NOMO-1 treated with dmso at 0.1 percent for 144 hours (cell line): ENCODE measurements at regions not wholly inside any gene's neighbourhood (a gene's known extent, or its start where the extent isn't known, plus 50 kb on each side); places are given as distances from the start of the nearest gene placed in this dataset.

ENCODE experiments used
- DNase-seq: peaks from one replicate; lab custom pipeline; 2025; ENCODE audit not compliant: unreplicated experiment; lab: John Stamatoyannopoulos, UW

DNA sequence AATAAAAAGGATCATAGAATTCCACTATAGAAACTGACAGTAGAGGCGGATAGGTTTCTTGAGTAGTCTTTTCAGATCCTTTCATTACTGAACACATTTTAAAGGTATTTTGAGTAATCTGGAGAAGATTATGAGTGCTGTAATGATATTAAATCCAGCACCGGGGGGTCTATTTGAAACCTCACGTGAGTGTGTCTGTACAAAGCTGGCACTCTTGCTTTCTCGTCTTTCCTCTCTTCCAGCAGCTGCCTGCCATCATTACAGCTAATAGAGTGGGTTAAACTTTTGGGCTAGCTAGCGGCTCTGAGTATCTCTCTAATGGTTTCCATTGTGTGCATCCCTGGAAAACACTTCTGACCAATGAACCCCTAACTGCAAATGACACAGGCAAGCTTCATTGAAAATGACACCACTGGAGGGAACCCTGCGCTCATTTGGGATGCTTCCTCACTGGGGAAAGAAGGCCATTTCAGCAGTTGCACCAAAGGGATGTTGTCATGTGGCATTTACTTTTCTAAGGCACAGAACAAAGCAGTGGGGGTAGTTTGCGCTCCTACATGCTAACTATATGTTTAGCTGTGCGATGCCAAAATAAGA lies 101.0 kb downstream of the HRH4 start:
- no peak for DNase-seq

DNA sequence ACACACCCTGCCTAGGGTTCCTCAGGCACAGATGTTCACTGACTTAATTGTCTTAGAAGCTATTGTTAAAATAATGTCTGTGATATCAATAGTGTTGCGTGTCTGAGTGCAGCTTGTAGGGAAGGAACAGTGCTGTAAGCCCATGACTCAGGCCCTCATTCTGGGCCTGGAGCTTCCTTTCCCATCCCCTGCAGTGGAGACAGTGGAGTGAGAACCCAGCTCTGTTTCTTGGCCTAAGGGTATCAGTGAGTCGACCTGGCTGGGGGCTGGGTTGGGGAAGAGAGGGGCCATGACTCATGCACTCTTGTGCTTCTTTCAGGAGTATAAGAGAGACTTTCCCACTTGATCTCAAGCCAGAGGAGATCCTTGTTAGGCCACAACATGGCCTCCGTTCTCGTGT lies 106.8 kb downstream of the HRH4 start:
- no peak for DNase-seq

DNA sequence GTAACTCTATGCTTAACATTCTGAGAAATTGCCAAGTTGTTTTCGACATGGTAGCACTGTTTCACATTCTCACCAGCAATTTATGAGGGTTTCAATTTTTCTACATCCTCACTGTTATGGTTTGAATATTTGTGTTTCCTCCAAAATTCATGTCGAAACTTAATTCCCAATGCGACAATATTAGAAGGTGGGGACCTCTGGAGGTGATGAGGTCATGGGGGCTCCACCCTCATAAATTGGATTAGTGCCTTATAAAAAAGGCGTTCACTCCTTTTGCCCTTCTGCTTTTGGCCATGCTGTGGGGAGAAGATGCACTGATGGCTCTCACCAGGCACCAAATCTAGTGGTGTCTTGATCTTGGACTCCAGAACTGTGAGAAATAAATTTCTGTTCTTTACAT lies 110.3 kb downstream of the HRH4 start:
- DNase-seq: no peak

DNA sequence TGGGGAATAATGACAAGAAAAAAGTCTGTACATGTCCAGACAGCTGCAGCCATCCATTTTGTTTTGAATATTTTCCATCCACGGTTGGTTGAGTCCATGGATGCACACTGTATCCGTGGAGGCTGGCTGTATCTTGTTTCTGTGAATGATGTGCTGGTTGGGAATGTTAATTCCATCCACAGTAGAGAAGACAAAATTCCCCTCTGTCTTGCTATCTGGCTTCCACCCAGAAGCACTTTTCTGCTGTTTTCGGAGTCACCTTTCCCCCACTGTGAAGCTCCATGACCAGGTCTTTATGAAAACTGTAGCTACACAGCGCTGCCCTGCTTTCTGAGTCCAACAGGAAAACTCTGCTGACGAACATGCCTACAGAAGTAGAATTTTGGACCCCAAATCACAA lies 122.3 kb downstream of the HRH4 start:
- no peak for DNase-seq

DNA sequence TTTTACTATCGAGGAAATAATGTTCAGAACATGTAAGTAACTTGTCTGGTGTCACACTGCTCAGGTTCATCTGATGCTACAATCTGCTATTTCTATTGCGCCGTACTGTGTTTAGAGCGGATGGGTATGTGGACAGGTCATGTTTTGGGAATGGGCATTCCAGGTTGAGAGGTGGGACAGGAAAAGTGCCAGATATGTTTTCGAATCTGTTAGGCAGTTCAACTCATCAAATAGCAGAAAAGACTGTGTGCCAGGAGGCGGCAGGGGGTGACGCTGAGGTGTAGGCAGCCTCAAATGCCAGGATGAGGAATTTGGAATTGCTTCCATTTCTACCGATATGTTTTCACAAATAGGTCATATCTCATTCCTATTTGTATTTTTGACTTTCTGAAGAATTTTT lies 123.8 kb downstream of the HRH4 start:
- no peak for DNase-seq

DNA sequence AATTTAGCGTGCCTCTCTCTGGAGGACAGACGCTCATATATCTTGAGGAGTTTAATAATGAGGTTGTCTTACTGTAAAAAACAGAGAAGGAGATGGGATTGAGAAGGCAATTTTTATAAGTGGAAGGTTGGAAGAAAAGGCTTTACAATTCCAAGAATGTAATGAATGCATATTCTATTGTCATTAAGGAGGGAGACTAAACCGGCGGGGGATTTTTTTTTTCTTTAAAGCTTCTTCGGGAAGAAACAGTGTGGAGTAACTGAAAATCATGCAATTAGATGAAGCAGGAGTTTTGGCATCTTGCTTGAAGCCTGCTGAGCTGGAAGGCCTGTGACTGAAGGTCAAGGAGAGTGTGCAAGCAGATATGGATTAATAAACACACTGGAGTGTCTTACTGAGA lies 124.4 kb downstream of the HRH4 start:
- DNase-seq: no peak

DNA sequence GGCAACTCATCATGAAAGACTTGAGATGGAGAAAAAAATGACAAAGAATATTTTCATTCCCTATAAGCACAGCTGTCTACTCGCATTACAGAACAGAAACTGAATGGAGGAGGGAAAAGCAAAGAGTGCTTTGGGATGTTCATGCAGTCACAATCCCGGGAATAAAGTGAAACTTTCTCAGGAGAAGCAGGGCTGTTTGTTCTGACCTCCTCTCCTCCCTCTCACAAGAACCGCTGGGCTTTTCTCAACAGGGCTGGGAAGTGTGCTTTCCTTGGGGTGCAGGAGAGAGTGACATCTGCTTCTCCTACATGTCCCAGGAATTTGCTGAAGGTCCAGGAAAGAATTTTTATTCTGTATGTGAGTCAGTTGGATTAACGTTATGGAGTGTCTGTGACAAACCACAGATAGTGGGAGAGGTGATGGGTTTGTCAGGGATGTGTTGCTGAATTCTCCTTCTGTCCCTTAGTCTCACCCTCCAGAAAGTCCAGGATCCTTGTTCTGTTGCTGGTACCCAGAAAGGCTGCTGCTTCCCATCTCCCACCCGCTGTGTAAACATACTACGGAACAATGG lies 125.6 kb downstream of the HRH4 start:
- no peak for DNase-seq

DNA sequence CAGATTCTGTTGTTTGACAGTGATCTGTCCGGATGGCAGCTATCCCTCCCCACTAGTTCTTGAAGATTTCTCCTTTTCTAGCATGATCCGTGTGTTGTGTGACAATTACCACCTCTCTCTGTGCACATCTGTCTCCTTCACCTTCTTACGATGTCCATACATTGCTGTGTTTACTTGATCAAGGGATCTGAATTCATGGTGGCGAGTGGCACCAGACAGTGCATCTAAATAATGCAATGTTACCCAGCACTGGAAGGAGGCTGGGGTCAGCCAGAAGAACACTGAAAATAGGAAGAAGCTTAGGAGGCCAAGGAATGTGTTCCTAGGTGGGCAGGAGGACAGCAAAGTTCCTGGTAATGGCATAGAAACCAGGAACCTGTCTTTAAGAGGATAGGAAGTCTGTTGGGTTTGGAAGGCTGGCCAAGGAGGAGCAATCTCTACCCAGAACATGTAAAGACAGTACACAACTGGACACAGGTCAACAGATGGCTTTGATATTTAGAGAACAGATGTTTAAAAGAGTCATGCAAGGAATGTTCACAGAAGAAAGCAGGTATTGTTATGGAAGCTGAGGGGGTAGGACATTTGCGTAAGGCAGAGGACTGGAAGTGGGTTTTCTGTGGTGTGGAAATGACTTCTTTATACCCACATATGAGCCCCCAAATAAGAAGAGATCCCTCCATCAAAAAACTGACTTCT lies 126.4 kb downstream of the HRH4 start:
- DNase-seq: no peak

DNA sequence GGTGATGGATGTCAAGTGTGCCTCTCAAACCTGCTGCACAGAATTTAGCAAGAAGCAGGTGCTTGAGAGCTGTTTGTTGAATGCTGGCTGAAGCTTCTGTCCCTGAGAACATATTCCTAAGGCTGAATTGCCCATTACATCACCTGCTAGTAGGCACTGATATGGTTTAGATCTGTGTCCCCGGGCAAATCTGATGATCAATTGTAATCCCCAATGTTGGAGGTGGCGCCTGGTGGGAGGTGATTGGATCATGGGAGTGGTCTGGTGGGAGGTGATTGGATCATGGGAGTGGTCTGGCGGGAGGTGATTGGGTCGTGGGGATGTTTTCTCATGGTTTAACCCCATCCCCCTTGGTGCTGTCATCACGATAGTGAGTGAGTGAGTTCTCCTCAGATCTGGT lies 128.0 kb downstream of the HRH4 start:
- DNase-seq: no peak

DNA sequence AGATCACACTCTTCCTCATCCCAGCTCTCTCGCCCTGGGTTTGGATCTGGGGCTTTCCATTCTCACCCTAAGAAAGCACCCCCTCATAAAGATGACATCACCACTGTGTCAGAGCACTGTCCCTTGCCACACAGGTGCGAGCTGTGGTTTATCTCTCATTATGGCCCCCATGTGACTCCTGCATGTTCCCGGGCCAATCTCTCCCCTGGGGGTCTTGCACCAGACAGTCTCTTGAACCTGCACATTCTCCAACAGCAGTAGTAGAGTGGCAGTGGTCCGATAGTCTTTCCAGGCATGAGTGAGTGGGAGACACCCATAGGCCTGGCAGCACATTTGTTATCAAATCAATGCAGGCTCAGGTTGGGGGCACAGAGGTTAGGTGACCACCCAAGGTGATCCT lies 130.5 kb downstream of the HRH4 start:
- DNase-seq: no peak

DNA sequence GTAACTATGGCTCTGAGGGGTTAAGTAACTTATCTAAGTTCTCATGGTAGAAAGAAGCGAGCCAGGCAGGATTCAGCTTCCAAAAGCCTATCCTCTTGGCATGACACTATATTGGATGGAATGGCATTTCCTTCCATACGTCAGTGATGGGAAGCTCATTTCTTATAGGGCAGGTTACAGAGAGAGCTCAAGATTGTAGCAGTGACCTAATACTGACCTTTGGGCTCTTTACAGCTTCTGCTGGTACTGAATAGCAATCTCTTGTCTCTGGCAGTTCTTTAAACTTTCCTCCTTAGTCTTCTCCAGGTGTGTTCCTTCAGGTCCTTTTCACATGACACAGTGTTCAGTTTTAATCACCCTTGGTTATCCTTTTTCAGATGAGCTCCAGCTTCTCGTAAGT lies 133.0 kb downstream of the HRH4 start:
- no peak for DNase-seq

DNA sequence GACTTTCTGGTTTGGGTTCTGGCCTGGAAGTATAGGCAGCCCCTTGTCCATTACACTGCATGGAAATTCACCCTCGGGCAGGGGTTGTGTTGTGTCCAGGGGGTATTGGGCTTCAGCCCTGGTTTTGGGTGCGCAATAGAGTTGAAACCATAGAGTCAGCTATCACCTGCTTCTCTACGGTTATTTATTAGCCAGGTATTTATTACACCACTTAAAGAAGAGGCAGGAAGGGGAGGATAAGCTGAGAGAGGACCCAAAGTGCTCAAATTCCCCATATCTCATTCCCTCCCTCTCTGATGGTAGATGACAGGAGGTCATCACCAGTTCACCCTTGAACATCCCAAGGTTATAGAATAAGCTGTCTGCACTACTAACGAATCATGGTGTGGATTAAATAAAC lies 133.4 kb downstream of the HRH4 start:
- no peak for DNase-seq

DNA sequence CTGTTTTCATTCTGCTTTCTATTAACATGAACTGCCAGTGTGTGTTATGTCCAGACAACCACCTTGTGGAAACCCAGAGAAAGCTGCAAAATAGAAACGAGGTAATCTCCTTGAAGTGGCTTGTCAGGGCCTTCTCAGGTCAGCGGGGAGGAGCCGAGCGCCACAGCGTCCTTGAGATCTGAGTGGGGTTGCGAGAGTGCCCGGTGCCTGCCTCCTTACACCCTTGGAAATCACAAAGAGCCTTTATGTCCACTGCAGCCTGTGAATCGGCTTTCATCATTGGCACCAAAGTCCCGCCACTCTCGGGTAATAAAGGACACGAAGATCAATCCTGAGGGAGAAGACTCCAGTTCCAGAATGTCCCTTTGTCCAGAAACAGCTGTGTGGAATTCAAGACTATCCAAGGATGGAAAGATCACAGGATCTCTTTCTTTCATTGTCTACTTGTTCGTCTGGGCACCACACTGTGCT lies 135.2 kb downstream of the HRH4 start:
- no peak for DNase-seq

DNA sequence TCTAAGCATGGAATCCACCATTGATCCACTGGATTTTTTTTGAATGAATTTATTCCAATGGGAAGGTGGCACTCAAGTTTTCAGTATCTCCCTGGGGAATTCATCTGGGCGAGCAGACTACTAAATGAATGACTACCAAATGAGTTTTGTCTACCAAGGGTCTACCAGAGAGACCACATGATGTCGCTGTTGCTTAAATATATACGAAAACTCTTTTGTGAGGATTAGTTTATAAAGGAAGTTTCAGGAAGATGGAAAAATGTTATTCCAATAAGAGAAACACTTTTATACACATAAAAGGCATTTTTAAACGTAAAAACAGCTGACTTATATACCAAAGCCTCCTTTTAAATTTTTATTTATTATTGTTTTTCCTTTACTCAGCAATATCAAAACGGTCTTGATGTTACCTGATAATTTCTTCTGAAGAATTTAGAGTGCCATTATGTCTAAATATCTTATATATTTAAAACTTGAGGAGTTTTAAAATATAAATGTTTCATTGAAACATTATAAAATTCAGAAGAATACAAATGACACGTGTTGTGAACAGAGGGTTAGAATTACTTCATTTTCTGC lies 139.7 kb downstream of the HRH4 start:
- no peak for DNase-seq

DNA sequence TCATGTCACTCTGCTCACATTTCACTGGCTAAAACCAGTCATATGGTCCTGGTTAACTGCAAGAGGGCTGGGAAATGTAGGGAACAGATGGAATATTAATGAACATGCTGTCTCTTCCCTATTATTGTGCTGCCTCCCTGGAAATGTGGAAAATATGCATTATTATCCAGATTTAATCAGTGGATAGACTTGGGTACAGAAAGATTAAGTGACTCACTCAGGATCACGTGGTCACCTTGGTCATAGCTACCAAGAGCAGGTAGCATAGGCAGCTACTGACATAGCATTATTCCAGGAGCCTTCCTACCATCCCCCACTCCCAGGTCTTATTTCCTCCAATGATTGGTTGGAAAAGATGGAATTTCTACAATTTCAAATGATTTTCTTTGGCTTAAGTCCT lies 141.1 kb downstream of the HRH4 start:
- no peak for DNase-seq

DNA sequence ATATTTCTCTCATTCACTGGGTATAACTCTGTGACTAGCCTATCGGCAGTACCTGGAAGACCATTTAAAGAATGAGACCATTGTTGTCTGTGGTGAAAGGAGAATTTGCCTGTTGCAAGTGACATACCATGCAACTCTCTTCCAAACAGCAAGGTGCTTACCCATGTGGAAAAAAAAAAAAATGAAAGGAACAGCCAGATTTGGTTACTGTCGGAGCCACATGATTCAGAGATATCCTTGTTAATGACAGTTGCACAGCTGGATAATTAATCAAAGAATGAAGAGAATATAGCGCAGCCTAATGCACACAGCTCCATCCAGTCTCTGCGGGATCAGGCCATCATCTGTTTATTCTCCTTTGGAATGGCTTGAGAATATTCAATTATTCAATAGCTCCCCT lies 141.8 kb downstream of the HRH4 start:
- DNase-seq: no peak

DNA sequence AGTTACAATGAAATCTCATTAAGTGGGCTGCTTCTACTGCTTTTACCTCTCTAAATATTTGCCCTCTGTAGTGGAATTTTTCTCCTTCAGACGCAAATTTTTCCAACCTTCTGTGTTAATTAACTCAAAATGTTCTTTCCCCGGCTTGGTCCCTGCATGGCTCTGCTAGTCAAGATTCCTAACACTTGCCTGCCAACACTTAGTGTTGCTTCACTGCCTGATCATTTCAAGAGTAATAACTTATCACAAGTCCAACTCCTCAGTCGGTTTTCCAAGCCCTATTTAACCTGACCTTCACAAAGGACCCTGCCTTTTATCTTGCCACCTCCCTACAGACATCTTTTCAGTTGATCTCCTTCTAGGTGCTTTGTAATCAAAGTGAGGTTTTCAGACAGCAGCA lies 142.7 kb downstream of the HRH4 start:
- no peak for DNase-seq

DNA sequence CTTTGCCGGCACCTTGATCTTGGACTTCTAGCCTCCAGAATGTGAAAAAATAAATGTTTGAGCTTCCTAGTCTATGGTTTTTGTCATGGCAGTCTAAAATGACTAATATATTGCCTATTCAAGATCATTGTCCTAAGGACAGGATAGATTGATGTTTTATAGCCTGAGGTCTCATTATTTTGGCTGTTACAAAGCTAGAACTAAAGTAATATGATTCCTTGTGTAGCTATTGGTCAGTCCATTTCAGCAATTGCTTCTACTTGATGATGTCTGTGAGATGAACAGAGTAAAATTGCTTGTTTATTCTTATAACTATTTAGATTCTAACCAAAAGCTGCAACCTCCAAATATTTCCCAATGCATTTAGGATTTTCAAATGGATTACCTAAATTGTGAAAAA lies 145.0 kb downstream of the HRH4 start:
- DNase-seq: no peak

DNA sequence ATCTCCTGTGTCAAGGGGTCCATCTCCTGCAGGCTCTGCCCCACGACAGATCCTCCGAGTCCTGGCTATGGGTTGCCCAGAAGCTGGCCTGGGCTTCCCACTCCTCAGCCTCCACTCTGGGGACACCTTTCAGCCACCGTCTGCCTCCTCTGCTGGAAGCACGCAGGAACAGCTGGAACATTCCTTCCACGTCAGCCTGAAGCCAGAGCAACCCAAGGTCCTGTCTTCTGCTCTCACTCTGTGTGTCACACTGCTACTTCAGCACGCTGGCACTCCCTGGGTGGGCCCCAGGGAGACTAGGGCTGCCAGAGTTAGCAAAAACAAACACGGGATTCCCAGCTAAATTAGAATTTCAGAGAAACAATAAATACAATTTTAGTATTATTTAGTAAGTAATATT lies 148.8 kb downstream of the HRH4 start:
- no peak for DNase-seq

DNA sequence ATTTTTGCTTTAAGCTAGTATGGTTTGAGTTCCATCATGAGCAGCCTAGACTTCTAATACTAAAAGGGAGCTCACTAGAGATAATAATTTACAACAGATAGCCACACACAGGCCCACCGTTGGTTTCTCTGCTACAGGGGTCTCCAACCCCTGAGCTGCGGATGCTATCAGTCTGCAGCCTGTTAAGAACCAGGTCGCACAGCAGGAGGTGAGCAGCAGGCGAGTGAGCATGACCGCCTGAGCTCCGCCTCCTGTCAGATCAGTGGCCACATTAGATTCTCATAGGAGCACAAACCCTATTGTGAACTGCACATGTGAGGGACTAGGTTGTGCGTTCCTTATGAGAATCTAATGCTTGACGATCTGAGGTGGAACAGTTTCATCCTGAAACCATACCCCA lies 150.6 kb downstream of the HRH4 start:
- no peak for DNase-seq

DNA sequence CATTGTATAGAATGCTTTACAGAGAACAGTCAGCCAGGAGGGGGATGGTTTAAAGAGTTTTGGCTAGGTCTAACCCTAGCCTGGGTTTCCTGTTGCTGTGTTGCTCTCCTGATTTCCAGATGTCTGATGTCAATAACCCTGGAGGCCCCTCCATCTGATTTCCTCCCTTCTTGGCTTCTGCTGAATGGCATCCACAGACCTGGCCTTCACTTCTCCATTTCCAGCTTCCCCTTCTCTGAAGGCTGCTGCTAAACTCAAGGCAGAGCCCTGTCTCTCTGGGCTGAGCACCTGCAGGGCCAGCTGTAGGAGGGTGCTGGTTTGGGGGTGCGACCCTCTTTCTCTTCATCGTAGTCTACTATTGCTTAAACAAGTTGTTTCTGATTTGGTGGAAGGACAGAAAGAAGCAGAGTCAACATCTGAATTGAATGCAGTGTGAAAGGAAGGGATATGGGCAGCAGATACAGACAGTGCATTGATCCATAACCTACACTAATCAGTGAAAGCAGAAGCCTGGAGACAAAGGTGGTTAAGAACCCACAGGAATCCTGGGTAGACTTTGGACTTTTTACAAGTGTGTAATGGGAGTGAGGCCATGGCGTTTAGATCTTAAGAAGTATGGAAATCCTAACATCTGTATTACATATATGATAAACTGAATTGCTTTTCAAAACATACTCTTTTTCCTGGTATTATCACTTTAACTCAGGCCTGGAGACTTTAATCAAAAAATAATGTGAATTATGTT lies 153.6 kb downstream of the HRH4 start:
- DNase-seq: peak; percentile 54

DNA sequence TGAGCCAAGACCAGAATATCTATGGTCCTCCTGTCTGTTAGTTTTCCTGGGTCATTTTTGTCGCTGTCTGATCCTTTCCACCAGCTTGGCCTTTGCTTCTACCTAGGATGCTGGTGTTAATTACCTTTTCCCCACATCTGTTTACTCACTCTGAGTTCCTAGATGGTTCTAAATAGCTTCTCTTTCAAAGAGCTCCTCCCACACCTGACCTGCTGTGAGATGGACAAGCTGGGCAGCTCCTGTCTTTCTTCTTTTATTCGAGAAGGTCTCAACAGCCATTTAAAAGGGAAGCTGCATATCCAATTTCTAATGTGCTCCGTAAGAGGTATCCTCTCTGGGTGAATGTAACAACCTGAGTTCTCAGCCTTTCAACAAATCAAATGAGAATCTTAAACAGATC lies 156.2 kb downstream of the HRH4 start:
- DNase-seq: no peak
